ENCODE measurements at regions not wholly inside any gene's neighbourhood (a gene's known extent, or its start where the extent isn't known, plus 50 kb on each side); places are given as distances from the start of the nearest gene placed in this dataset.

- no peak for TF ChIP-seq CTCF (IDR thresholded peaks at IDR 0.05)
- no peak for TF ChIP-seq POLR2AphosphoS5 (IDR thresholded peaks at IDR 0.05)
These were observed 692.5 kb upstream of the ADAMTS16 start for GRCh38 chr5:4447657-4448056.
